Stimulated activated CD8-positive, alpha-beta memory T cell treated with anti-CD3 and anti-CD28 coated beads, Interleukin-7, amount 100 ng/mL, for 1 hour (primary cell): ENCODE measurements at regions not wholly inside any gene's neighbourhood (a gene's known extent, or its start where the extent isn't known, plus 50 kb on each side); places are given as distances from the start of the nearest gene placed in this dataset.
"Not testable (repeated sequence)": the region's sequence is repeated elsewhere in the genome, so short reads cannot be mapped to it uniquely, and the experiment has no call there.

Experiments
- DNase-seq, 2 donors: peaks; one replicate each; pipeline ENCODE4 v3.0.0-alpha.2; 2020; ENCODE audit warnings: low read depth in 2 of 2

- DNase-seq, result no peak
Measured at GRCh38 chr6:102942206-102942605, 1548.7 kb downstream of the GRIK2 start.

- no peak for DNase-seq
Measured at GRCh38 chr6:102936959-102937358, 1543.5 kb downstream of the GRIK2 start.

GRCh38 chr6:102928109-102928508, 1534.6 kb downstream of the GRIK2 start:
- DNase-seq, result no peak

DNA sequence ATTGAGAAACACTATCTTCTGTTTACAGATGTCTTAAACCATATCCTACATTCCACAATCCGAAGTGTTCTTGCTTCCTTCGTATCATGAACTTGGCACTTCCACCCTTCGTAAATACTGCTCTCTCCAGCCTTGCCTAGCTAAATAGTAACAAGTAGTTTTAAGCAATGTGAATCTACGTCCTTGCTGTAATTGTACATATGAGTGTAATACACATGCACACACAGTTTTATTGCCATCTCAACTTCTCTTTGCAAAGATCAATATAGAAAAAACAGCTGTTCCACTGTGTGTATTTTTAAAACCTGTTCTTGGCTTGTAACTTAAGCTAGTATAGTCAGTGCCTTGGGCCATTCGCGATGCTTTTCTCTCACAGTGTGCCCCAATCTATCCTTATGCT, 1524.7 kb downstream of the GRIK2 start:
- no peak for DNase-seq

GRCh38 chr6:102911571-102911970, 1518.1 kb downstream of the GRIK2 start:
- DNase-seq, result no peak

DNA sequence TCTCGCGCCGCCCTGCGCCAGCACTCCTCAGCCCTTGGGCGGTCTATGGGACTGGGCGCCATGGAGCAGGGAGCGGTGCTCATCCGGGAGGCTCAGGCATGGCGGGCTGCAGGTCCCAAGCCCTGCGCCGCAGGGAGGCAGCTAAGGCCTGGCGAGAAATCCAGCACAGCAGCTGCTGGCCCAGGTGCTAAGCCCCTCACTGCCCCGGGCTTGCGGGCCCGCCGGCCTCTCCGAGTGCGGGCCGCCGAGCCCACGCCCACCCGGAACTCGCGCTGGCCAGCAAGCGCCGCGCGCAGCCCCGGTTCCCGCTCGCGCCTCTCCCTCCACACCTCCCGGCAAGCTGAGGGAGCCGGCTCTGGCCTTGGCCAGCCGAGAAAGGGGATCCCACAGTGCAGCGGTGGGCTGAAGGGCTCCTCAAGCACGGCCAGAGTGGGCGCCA, 1517.2 kb downstream of the GRIK2 start:
- DNase-seq, result not testable (repeated sequence)

DNA sequence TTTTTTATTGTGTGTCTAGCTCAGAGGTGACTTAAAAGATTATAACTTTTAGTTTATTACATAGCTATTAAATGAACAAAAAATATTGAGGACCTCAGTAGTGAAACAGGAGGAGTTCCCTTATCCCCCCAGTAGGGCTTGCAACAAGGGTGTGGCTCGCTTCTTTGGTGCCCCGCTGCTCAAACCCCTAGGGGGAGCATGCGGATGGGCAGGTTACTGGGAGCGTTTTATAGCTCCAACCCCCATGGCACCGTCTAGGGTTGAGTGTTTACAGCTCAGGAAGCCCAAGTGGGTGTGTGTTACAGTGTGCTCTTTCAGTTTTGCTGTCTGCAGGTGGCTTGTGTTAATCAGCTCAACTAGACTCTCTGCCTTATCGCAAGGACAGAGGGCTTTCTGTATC, 1513.7 kb downstream of the GRIK2 start:
- DNase-seq, result no peak

DNA sequence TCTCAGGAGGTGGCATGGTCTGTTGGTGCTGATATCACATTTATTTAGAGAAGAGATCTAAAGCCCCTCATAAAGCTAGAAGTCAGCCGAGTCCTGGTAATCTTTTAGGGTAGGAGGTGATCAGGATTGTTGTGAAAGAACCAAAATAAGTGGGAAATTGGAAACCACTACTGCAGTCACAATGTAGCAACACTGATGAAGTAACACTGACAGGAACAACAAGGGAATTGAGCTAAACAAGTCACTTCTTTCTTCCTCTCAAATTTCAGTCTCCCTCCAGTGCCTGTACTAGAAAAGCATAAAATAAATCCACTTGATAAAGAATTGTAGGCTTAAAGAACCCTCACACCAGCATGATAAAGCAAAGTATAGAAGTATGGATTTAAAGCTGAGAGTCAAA, 1509.0 kb downstream of the GRIK2 start:
- DNase-seq, result no peak

DNA sequence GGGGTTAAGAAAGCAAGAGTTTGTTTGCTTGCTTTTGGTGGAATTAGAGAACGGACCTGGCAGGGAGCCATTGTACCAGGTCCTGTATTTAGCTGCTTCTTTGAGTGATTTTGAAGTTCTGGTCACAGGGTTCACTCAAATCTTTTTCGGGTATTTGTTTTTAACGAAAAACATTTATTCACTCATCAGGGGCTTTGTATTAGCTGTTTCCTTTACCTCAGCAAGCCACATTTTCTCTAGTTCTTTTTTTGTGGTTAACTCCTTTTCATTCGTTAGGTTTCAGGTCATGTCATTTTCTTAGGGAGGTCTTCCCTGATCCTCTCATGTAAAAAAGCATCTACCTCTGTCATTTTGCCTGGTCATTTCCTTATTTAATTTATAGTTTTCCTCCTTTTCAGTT, 1502.2 kb downstream of the GRIK2 start:
- DNase-seq, result no peak

DNA sequence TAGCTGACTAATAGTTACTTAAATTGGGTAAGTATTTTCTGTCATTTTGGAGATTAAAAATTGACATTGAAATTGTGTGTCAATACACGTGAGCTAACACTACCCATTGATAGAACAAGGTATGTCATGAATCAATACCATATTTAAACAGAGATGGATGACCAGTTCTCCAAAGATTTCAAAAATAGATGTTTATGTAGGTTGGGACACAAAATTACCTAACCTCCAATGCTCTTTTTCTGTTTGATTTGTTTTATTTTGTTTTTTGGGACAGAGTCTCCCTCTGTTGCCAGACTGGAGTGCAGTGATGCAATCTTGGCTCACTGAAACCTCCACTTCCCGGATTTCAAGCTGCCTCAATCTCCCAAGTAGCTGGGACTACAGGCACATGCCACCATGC, 1491.7 kb downstream of the GRIK2 start:
- no peak for DNase-seq

- no peak for DNase-seq
Measured at GRCh38 chr6:102853249-102853955, 1459.9 kb downstream of the GRIK2 start.

GRCh38 chr6:102848796-102849195, 1455.3 kb downstream of the GRIK2 start:
- no peak for DNase-seq

DNA sequence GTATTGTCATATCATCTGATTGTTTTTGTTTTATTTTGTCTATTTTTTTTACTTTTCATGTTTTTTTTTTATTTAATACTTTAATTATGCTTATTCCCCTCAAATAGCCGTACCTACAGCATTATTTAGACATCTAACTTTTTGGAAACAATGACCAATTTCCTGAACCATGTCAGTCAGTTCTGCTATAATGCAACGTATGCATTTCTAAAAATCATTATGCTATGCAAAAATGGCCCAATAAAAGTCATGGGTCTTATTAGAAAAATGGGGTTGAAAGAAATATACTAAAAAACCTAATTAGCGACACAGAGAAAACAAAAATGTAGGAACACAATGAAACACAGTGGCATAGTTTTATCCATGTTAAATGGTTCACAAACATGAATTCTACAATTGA, 1454.7 kb downstream of the GRIK2 start:
- no peak for DNase-seq

GRCh38 chr6:102841060-102841459, 1447.6 kb downstream of the GRIK2 start:
- no peak for DNase-seq

DNA sequence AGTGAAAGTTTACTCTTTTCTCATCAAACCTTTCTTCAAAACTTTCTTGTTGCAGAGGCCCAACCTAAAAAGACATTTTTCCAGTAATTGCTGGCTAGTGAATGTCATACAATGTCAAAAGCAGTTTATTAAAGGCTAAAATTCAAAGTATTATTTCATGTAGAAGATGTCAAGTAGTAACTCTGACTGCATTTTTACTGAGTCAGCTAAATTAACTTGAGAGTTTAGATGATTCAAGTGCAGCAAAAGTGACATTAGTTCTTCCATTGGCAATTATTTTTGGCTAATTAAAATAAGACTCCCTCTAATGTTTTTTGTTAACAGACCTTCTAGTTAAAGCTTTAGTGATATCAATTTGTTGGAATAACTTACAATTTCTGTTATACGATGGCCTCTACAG, 1438.5 kb downstream of the GRIK2 start:
- DNase-seq, result no peak

DNA sequence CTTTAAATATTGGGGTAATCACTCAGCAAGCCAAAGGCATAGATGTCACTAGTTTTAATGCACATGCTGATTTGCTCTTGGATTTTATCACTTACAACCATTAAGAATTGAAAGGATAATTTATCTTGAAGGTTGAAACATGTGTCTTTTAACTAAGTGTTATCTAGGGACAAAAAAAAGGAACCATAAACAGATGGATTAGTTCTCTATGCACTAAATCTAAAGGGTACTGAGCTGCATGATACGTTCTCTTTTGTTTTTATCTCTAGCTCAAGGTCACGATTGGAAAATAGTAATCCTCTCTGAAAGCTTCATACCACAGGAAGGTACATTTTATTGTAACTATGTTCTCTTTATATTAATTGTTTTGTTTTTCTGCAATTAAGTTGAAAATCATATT, 1426.6 kb downstream of the GRIK2 start:
- no peak for DNase-seq

DNA sequence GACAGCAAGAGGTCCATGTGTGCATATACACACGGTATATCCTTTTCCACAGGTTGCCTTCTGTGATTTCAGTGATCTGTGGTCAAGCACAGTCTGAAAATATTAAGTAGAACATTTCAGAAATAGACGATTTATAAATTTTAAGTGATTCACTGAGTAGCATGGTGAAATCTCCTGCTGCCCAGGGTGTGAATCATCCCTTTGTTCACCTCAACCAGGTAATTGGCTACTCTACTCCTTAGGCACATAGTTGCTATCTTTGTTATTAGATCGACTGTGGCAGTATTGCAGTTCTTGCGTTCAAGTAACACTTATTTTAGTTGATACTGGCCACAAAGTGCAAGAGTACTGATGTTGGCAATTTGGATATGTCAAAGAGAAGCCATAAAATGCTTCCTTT, 1421.7 kb downstream of the GRIK2 start:
- DNase-seq, result no peak

GRCh38 chr6:102813489-102814275, 1420.2 kb downstream of the GRIK2 start:
- DNase-seq, result no peak

GRCh38 chr6:102812242-102812641, 1418.7 kb downstream of the GRIK2 start:
- DNase-seq, result no peak

DNA sequence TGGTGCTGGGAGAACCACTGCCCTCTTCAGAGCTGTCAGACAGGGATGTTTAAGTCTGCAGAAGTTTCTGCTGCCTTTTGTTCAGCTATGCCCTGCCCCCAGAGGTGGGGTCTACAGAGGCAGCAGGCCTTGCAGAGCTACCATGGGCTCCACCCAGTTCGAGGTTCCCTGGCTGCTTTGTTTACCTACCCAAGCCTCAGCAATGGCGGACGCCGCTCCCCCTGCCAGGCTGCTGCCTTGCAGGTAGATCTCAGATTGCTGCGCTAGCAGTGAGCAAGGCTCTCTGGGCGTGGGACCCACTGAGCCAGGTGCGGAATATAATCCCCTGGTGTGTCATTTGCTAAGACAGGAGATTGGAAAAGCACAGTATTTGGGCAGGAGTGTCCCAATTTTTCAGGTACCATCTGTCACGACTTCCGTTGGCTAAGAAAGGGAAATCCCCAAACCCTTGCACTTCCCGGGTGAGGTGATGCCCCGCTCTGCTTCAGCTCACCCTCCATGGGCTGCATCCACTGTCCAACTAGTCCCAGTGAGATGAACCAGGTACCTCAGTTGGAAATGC, 1415.5 kb downstream of the GRIK2 start:
- DNase-seq, result not testable (repeated sequence)

DNA sequence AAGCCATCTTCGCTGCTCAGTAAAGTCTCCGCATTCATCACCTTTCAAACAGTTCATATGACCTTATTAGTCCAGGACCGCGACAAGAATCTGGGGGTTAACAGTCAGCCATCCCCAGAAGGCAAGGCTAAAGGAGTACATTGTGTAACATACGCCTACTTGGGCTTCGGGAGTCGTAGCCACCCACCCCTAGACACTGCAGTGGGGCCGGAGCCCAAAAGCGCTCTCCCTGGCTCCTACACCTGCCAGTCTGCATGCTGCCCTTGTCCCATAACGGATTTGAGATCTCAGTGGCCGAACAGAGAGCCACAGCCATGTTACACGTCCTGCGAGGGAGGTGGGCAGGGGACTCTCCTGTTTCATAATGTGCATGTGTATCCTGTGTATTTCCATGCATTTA, 1405.5 kb downstream of the GRIK2 start:
- no peak for DNase-seq

GRCh38 chr6:102798636-102799035, 1405.1 kb downstream of the GRIK2 start:
- DNase-seq, result no peak

GRCh38 chr6:102793752-102794151, 1400.2 kb downstream of the GRIK2 start:
- DNase-seq, result no peak
